GM12873 (cell line): ENCODE measurements at regions not wholly inside any gene's neighbourhood (a gene's known extent, or its start where the extent isn't known, plus 50 kb on each side); places are given as distances from the start of the nearest gene placed in this dataset.

ENCODE experiments used
- CTCF ChIP-seq: IDR thresholded peaks from 2 replicates; pipeline ENCODE4 v1.5.1; 2012; ENCODE audit warnings: low read depth, mild to moderate bottlenecking, moderate library complexity, low read length, control low read depth; ENCODE audit not compliant: insufficient read depth; ENCODE audit errors: missing control alignments

- no peak for TF ChIP-seq CTCF
Measured at GRCh38 chr5:93997562-93997961, 256.2 kb upstream of the POU5F2 start.

- TF ChIP-seq CTCF: no peak
Measured at GRCh38 chr5:93995126-93995621, 253.8 kb upstream of the POU5F2 start.

GRCh38 chr5:93993161-93993560, 251.8 kb upstream of the POU5F2 start:
- TF ChIP-seq CTCF: no peak

- no peak for TF ChIP-seq CTCF
Measured at GRCh38 chr5:93990504-93991070, 249.2 kb upstream of the POU5F2 start.

- TF ChIP-seq CTCF: no peak
Measured at GRCh38 chr5:93978222-93978621, 236.8 kb upstream of the POU5F2 start.

- TF ChIP-seq CTCF: no peak
Measured at GRCh38 chr5:93967923-93968322, 226.5 kb upstream of the POU5F2 start.

- TF ChIP-seq CTCF: no peak
Measured at GRCh38 chr5:93964421-93964820, 223.0 kb upstream of the POU5F2 start.
